PC-9 (cell line): ENCODE measurements at regions not wholly inside any gene's neighbourhood (a gene's known extent, or its start where the extent isn't known, plus 50 kb on each side); places are given as distances from the start of the nearest gene placed in this dataset.

ENCODE experiments used
- BruUV-seq: library from RNA; stranded (reverse); fragments of 400-500 nt; replicated peaks from 2 replicates; lab custom pipeline; 2021; lab: Mats Ljungman, UMichigan
- CTCF ChIA-PET: fragments of 300-600 bp; sonication (Branson Sonifier 250); formaldehyde crosslinking; loops from one replicate; lab custom pipeline; 2022; ENCODE audit warnings: antibody characterized with exemption; lab: Charles Lee
- POLR2A ChIA-PET: fragments of 300-600 bp; sonication (Branson Sonifier 250); formaldehyde crosslinking; loops from one replicate; lab custom pipeline; 2022; ENCODE audit warnings: antibody characterized with exemption; ENCODE audit not compliant: unreplicated experiment; lab: Charles Lee
- DNase-seq, 2 experiments: peaks; one replicate each; pipeline versions ENCODE4 v3.0.0 to v3.0.0-alpha.2; 2015 to 2022; ENCODE audit warnings: mixed read lengths in 1 of 2
- H2AFZ ChIP-seq: fragments of 200-600 bp; sonication (generic); 2 replicates; pipeline ENCODE4 v1.8.1; 2017; ENCODE audit warnings: antibody characterized with exemption
- H3F3A ChIP-seq: fragments of 200-600 bp; sonication (generic); 2 replicates; pipeline ENCODE4 v1.8.1; 2017; ENCODE audit warnings: antibody characterized with exemption, mild to moderate bottlenecking, low read depth; ENCODE audit not compliant: insufficient read depth
- H3K27ac ChIP-seq: fragments of 200-600 bp; sonication (generic); 2 replicates; pipeline ENCODE4 v1.6.1; 2016; ENCODE audit warnings: mixed run types
- H3K27me3 ChIP-seq: fragments of 200-600 bp; sonication (generic); 2 replicates; pipeline ENCODE4 v1.6.1; 2016; ENCODE audit warnings: low read depth, mixed run types; ENCODE audit not compliant: insufficient read depth
- H3K36me3 ChIP-seq: fragments of 200-600 bp; sonication (generic); 2 replicates; pipeline ENCODE4 v1.6.1; 2016; ENCODE audit warnings: low read depth, mixed run types
- H3K4me1 ChIP-seq: fragments of 200-600 bp; sonication (generic); replicated peaks from 2 replicates; pipeline ENCODE4 v1.6.1; 2016; ENCODE audit warnings: mixed run types; ENCODE audit not compliant: insufficient read depth
- H3K4me2 ChIP-seq: fragments of 200-600 bp; sonication (generic); 2 replicates; pipeline ENCODE4 v1.6.1; 2017; ENCODE audit warnings: mixed run types
- H3K4me3 ChIP-seq: fragments of 200-600 bp; sonication (generic); 2 replicates; pipeline ENCODE4 v1.6.1; 2016; ENCODE audit warnings: mixed run types
- H3K79me2 ChIP-seq: fragments of 200-600 bp; sonication (generic); 2 replicates; pipeline ENCODE4 v1.6.1; 2017; ENCODE audit warnings: low read depth, mixed run types
- H3K9me2 ChIP-seq: fragments of 200-600 bp; sonication (generic); 2 replicates; pipeline ENCODE4 v1.8.1; 2017; ENCODE audit warnings: mild to moderate bottlenecking; ENCODE audit not compliant: insufficient read depth
- H3K9me3 ChIP-seq: fragments of 200-600 bp; sonication (generic); 2 replicates; pipeline ENCODE4 v1.8.1; 2016; ENCODE audit warnings: low read depth; ENCODE audit not compliant: insufficient read depth
- H4K20me1 ChIP-seq: fragments of 200-600 bp; sonication (generic); 2 replicates; pipeline ENCODE4 v1.8.1; 2017; ENCODE audit not compliant: insufficient read depth
- CTCF ChIP-seq: fragments of 200-600 bp; sonication (generic); conservative IDR thresholded peaks from 2 replicates; pipeline ENCODE4 v1.6.1; 2017; ENCODE audit warnings: mixed run types, antibody characterized with exemption, mild to moderate bottlenecking, moderate library complexity
- EZH2 ChIP-seq: fragments of 200-600 bp; sonication (generic); IDR thresholded peaks from 2 replicates; pipeline ENCODE4 v1.8.0; 2017; ENCODE audit warnings: antibody characterized with exemption, low read depth
- intact Hi-C: fragments of 100-400 bp; cut with micrococcal nuclease; formaldehyde crosslinking; loops from one replicate; pipeline ENCODE4 v1.10.0; 2022; ENCODE audit not compliant: unreplicated experiment

GRCh38 chr4:34814266-34814665 lies 1430.0 kb downstream of the ARAP2 start:
- H3F3A ChIP-seq, result no peaks in the 10 kb centered on the region
- H3K36me3 ChIP-seq, result no peaks in the 10 kb centered on the region
- H3K4me1 ChIP-seq, result no peaks in the 10 kb centered on the region
- ChIA-PET POLR2A (no interaction called here), CTCF (no interaction called here)
- DNase-seq, result no peak
- no TSS peak for BruUV-seq
- H3K79me2 ChIP-seq, result no peaks in the 10 kb centered on the region
- H4K20me1 ChIP-seq, result no peaks in the 10 kb centered on the region
- intact Hi-C loops, result no loop called here
- no peaks in the 10 kb centered on the region for H3K27me3 ChIP-seq
- no peak overlapping the region for H3K27ac ChIP-seq
- H3K4me2 ChIP-seq, result no peak overlapping the region
- no peak overlapping the region for H3K4me3 ChIP-seq
- no peaks in the 10 kb centered on the region for H3K9me2 ChIP-seq
- no peak for TF ChIP-seq CTCF
- TF ChIP-seq EZH2, result no peak
- no peaks in the 10 kb centered on the region for H3K9me3 ChIP-seq
- no peak overlapping the region for H2AFZ ChIP-seq

- Histone ChIP-seq H4K20me1 (no peaks in the 10 kb centered on the region), H3K4me1 (no peaks in the 10 kb centered on the region), H3K79me2 (no peaks in the 10 kb centered on the region), H3K9me2 (no peaks in the 10 kb centered on the region), H3F3A (no peaks in the 10 kb centered on the region), H3K4me3 (no peak overlapping the region), H3K9me3 (no peaks in the 10 kb centered on the region), H3K27ac (no peak overlapping the region), H2AFZ (no peak overlapping the region), H3K36me3 (no peaks in the 10 kb centered on the region), H3K27me3 (no peaks in the 10 kb centered on the region), H3K4me2 (no peak overlapping the region)
- ChIA-PET CTCF (no interaction called here), POLR2A (no interaction called here)
- TF ChIP-seq CTCF, result no peak
- TF ChIP-seq EZH2, result no peak
- DNase-seq, result no peak
- intact Hi-C loops, result no loop called here
- no TSS peak for BruUV-seq
Measured at GRCh38 chr4:34824515-34824914, 1419.8 kb downstream of the ARAP2 start.

DNA sequence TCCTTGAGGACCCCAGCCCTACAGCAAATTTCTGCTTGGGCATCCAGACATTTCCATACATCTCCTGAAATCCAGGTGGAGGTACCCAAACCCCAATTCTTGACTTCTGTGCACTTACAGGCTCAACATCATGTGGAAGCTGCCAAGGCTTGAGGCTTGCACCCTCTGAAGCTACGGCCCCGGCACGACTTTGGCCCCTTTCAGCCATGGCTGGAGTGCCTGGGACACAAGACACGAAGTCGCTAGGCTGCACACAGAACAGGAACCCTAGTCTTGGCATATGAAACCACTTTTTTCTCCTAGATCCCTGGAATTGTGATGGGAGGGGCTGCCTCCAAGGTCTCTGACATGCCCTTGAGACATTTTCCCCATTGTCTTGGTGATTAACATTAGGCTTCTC lies 1417.7 kb downstream of the ARAP2 start:
- Histone ChIP-seq H3K4me2 (no peak overlapping the region), H3K9me2 (no peaks in the 10 kb centered on the region), H2AFZ (no peak overlapping the region), H3K4me3 (no peak overlapping the region), H4K20me1 (no peaks in the 10 kb centered on the region), H3K4me1 (no peaks in the 10 kb centered on the region), H3K9me3 (no peaks in the 10 kb centered on the region), H3F3A (no peaks in the 10 kb centered on the region), H3K36me3 (no peaks in the 10 kb centered on the region), H3K79me2 (no peaks in the 10 kb centered on the region), H3K27ac (no peak overlapping the region), H3K27me3 (no peaks in the 10 kb centered on the region)
- no peak for TF ChIP-seq CTCF
- CTCF ChIA-PET, result no interaction called here
- intact Hi-C loops, result no loop called here
- DNase-seq, result no peak
- BruUV-seq, result no TSS peak
- POLR2A ChIA-PET, result no interaction called here
